Middle frontal gyrus (tissue), 1 donor: ENCODE measurements at regions not wholly inside any gene's neighbourhood (a gene's known extent, or its start where the extent isn't known, plus 50 kb on each side); places are given as distances from the start of the nearest gene placed in this dataset.

ENCODE experiments used
- DNase-seq: peaks from one replicate; pipeline ENCODE4 v3.0.0-alpha.2; 2015; ENCODE audit warnings: low spot score; ENCODE audit errors: extremely low spot score

DNA sequence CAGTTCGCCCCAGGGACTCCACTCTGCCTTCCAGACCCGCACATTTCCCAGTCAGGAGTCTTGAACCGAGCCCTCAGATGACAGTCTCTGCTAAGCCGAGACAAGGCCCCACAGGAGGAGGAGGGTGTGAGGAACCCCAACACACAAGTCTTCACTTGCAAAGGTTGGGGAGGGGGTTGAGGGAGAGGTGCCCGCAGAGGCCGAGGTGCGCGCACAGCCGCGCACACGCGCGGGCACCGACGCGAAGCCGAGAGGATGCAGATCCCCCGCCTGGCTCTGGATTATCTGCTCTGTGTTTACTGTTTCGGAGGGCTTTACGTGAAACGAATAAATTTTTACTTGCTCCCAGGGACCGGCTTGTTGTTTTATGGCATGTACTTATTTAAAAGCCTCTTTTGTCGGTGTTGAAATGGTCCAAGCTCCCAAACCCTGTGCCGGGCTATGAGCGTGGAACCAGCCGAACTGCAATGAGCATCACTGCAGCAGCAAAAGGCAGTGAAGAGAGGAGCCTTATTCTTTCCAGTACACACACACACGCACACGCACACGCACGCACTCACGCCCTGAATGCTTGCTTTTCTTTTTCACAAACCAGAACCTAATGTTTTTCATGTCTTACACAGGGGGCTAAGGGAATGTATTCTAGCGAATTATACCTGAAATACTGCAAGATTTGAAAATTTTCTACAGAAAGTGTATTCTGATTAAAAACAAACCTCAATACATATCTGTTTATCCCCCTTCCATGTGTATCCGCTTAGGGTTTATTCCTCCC is 297.7 kb downstream of the PARP8 start:
- no peak for DNase-seq

DNA sequence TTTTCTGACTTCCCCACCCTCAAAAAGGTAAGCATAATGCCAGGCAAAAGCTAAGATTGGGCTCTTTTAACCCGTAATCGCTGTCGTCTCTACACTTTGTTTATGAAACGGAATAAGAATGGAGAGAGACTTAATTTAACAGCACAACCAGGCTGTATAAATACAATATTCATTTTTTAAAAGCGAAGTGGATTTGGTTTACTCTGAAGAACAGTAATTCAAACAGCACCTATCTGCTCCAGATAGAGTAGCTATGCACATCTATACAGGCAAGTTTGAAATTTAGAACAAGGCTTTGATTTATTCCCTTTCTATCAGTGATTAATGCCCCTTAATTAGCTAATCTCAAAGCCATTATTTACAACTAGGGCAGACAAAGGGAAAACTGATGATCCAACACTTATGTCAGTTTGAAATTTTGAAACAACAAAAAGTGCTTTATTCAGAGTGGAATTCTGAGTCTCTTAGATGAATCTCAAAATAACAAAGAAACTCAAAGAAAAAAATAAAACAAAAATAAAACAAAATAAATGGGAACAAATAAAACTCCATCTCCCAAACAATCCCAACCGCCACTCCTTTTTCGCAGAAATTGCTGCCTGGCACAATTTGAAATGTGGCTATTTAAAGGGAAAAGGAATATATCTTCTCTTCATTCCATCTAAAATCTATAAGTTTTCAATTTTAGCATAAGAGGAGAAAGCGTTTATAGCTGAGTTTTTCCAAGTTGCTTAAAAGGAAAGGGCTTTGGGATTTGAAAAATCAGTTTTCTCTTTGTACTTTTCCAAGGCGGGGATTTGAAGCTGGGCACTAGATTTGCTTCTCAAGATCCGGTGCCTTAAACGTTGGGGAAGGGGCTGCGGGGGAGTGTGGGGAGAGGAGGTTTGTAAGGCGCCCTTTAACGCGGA is 298.6 kb downstream of the PARP8 start:
- no peak for DNase-seq

DNA sequence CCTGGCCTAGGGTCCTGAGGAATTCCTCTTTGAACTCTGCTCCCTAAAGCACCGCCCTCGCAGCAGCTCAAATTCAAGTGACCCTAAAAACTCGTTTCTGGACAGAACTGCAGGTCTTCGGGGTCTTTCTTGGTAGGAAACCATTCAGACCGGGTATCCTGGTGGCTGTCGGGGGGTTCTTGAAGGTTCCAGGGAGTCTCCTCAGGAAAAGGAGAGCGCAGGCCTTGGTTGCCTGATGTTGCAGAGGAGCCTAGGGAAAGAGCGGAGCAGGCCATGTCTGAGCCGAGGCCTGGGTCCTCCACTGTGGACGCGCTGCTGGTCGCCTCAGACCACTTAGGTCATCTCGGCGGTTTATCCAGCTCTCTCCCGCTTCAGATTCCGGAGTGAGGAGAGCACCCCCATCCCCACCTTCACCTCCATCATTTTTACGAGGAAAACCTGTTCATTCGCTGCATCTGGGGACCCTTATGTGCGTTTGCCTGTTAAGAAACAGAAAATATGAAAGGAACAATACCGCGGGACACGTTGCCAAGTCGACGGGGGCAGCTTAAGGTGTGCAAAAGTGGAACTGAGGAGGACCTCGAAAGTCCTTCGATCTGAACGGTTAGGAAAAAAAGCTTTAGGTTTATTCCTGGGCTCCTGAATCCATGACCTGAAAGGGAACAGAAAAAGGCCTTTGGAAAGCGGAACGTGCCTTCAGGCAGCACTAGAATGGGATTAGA is 299.4 kb downstream of the PARP8 start:
- no peak for DNase-seq

DNA sequence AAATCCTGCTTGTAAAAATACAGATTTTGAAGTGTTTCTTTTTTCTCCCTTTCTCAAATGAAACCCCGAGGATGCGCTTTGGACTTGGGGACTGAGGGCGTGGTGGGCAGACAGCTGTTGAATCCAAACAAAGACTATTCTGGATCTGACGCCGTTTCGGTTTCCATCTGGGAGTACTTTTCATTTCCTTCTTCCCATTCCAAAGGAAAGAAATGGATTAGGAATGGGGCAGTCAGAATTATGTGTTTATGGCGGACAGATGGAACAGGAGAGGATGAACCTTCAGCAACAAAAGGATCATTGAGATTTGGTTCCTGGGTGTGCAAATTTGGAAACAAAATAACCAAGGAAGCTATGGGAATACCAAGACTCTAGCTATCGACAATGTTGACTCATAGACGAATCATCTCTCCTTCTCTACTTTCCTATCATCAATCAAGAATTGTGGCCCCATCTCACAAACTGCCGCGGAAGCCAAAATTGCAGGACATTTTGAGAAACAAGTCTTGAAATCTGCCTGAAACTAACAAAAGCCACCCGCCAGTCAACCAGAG is 300.6 kb downstream of the PARP8 start:
- no peak for DNase-seq

DNA sequence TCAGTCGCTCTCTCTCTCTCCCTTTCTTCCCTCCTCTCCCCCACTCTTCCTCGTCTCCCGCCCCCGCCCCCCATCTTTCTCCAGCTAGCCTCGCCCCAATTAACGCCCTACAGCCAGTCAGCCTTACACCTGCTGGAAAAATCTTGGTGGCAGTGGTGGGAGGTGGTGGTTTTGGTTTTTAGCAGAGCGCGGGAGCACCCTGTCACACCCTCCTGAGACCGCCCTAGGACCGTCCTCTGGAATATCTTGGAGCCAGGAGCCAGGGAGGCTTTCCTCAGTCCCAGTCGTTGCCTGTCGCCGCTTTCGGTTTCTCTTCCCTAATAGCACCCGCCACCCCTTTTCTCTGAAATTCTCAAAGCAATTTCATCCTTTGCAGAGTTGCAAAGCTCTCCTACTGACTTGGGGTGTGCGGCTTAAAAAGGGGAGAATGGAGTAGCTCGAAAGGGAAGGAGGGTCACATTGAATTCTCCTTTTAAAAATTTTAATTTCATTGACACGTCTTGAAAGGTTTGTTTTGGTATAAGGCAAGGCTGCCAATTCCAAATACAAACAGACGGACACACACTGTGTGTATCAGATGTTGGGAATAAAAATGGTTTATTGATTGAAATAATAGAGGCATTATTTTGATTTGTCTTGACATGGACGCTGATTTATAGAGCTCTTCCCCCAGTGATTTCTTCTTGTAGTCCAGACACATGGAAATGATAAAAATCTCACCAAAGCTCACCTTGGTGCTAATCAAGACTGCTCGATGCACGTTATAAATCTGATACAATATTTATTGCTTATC is 301.3 kb downstream of the PARP8 start:
- no peak for DNase-seq

DNA sequence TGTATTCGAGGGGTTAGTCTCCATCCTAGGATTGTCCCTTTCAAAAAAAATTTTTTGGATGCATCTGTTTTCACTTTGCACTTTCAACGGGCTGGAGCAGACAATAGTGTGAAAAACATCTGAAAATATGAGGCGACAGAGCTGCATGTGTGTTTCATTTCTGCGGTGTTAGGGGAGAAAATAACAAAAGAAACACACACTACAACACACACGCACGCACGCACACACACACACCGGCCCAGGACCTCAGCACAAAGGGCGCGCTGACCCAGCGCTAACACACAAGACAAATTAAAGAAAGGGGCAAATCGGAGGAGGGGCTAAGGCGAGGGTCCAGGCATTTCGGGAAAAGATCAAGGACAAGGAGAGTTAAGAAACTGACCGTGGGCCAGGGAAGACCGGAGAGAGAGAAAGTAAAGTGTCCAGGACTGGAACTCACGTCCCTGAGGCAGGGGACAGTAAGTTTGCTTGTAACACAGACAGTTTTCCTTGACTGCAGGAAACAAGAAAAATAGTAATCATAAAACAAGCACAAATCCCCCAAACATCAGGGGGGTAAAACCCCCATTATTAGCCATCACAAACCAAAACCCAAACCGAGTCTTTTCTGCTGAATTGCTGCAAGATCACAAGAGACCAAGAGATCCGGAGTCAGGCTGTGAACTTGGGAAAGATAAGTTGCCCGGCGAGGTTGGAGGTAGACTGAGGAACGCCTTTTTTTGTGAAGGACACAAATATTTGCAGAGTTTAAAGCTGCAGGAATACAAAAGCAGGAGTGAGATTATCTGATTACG is 302.1 kb downstream of the PARP8 start:
- no peak for DNase-seq

DNA sequence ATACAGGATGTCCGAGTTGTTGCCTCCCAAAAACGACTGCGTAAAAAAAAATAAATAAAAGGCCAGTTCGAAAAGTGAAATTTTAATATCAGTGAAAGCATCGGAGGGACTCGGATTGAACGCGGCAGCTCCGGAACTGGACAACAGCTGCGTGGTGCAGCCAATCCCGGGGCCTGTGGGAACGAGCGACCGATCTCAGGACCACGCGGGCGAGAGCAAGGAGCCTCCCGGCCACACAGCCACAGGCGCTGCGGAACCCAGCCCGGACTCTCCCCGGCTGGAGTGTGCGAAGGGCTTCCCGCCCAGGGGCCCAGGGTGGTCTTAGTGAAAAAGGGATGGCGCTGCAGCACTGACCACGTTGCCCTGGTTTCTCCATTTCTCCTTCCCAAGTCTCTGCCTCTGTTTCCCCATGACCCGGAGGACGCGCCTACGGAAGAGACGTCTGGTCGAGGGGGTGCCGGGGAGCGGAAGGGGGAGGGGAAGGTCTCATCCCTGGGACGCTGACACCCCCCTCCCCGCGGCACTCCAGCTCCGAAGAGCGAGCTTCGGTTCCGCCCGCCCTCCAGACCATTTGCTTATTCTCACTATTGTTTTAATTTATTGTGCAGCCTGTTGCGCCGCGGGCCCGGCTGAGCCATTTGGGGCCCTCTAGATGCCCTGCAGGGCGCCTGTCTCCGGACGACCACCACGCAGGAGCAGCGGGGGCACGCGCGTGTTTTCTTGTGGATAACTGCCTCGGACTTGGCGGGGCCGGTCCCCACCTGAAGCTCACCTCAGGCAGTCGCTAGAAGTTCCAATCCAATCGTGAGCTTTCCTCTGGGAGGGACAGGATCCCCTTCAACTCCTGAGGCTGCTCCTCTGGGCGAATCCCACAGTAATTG is 303.0 kb downstream of the PARP8 start:
- no peak for DNase-seq

DNA sequence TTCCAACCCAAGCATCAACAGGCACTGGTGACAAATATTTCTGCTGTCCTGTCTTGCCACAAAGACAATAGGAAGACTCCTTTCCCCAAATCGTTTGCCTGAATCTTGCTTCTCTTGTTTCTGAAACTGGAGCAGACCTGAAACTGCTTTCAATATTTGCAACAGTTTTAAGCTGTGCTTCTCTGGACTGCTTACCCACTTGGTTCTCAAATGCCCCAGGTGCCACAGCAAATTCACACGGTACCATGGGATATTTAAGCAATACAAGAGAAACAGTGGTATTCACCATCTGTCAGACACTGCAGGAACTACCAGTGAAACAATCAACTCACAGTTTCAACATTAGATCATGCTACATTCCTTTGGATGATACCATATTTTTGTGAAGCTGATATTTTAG is 309.4 kb downstream of the PARP8 start:
- DNase-seq = no peak

DNA sequence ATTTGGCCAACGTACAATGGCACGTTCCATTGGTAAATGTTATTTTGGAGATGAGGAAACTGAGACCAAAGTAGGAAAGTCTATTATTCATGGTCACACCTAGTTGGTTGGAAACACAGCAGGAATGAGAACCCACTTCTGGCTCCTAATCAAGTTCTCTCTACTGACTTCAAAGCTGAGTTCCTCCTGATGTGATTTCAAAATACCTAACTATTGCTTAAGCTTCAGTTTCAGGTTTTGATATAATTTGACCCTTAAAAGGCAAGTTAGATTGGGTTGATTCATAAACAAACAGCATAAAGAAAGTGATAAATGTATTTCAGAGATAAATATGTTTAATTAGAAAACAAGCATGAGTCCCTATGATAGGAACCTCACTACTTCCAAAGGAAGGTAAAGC is 312.5 kb downstream of the PARP8 start:
- no peak for DNase-seq

DNA sequence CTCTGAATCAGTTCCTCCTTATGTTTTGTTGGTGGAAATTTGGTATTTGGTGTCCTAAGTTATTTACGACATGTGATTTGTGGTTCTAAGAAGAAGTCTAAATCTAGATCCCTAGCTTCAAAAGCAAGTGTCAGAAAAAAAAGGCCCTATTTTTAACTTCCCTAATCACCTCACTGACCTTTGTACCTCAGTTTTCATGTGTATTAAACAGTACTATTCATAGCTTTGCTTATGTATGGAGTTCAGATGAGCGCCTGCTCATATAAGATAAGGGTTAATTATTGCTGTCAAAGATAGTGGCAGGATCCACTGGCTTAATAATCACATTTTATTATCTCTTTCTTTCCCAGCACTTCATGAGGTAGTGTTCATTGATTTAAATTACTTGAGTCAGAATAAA is 318.2 kb downstream of the PARP8 start:
- no peak for DNase-seq

DNA sequence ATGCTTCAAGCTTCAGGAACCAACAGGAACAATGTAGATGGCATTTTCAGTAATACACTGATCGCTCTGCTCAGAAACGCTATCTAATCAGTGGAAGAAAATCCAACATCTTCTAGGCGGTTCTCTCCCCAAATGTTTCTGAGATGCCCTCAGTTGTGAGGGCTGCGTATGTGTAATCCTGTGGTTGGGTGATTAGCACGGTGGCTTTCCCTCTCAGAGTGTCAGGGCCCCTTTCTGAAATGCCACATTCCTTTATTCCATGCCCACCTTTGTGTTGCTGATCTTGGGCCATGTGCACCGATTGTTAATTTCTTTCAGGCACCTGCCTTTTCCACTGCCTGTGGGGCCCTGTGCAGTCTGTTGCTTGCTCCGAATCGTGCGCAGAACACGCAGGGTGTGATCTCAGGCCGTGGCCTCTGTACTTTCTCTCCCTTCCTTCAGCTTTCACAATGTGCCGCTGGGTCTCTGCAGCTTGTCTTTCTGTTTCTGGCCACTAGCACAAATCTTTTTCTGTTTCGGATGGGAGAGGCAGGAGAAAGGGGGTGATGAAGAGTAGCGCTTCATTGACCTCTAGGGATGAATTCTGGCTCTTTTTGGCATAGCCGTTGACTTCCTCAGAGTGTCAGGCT is 324.0 kb downstream of the PARP8 start:
- no peak for DNase-seq

DNA sequence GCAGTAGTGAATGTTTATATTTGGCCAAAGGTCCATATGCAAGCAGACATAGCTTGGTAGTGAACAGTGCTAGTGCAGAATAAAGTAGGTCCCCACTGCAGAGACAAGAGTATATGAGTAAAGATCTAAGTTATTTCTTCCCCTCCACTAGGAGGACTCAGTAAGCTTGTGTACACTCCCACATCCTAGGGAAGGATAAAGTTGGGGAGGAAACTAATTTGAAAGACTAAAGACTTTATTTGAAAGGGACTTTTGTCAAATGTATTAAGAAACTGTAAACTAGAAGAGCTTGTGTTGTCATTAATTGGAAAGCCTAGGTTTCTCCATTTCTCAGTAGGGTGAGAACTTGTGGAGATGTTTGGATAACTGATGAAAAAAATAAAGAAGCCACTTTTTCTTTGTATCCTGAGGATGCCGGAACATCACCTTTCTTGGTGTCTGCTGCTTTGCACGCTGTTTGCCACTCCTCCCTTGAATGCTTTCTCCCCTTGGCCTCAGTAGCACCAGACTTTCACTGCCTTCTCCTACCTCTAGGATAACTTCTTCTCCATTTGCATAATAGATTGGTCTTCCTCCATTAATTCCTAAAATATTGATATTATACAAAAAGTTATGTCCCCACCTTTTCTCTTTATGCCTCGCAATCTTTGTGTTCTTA is 329.0 kb downstream of the PARP8 start:
- no peak for DNase-seq

DNA sequence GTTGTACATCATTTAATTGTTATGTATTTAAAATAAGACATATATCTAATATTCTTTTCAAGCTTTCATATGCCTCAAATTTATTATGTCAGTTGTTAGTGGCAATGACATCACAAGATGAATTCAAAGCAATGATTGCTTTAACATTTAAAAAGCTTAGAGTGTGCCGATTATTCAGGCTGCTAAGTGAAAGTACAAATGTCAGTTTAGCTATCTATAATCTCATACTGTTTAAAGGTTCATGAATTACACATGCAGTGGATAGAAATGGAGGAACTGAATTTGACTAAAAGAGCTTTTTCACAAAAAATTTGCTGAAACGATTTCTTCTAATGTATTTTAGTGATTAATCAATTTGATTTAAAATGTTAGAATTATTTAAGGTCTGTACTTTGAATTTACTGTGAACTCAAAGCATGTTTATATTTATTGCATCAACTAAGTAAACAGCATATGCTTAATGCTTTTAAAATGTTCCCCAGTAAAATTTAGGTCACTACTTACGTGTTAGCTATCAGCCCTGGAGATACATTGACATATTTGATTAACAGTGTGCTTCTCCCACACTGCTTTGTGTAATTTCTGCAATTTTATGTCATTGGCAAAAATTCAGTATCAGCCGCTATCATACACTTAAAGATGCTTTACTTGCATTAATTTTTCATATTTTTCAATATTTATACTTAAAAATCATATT is 334.9 kb downstream of the PARP8 start:
- DNase-seq = no peak

DNA sequence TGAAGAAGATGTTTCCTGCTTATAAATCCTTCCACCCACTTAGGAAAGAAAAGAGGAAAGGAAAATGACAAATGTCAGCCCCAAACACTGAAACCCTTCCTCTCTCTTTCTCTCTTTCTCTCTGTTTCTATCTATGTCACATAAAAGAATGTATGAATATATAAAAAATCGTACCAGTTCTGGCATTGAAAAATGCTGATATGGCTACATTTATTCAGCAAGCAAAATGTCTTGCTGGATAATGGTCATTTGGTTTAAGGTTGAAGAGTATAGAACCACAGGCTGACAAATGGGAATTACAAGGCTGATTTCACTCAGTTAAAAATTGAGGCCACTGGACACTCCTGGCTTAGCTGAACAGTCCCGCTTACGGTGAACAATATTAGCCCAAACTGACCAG is 335.9 kb downstream of the PARP8 start:
- no peak for DNase-seq

DNA sequence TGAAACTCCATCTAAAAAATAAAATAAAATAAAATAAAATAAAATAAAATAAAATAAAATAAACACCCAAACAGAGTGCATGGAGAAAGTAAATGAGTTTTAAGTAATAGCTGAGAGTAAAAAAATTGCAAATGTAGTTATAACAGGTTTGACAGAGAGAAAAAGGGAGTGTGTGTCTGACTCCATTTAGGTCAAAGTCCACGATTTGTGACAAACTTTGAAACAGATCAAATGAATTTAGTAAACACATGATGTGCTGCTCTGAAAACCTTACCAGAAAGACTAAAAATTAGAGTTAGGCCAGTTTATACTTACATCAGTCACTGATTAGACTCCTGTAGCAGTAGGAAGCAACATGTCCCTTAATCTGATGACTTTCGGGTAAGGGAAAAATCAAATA is 346.6 kb downstream of the PARP8 start:
- no peak for DNase-seq

DNA sequence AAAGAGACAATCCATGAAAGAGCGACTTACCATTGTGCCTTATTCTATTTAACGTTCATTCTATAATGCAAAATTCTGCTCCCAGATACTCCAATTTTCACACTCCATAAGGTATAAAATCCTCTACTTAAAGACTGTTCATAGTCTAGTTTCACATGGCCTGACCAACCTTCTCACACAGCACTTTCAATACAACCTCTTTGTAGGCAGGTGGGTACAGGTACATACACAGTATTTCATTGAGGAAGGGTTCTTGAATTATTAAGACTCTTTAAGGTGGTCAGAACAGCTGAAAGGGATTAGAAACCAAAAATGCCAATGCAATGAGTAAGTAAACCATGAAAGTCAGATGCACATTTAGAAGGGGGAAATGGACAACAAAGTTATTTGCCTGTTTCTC is 352.0 kb downstream of the PARP8 start:
- DNase-seq = no peak

DNA sequence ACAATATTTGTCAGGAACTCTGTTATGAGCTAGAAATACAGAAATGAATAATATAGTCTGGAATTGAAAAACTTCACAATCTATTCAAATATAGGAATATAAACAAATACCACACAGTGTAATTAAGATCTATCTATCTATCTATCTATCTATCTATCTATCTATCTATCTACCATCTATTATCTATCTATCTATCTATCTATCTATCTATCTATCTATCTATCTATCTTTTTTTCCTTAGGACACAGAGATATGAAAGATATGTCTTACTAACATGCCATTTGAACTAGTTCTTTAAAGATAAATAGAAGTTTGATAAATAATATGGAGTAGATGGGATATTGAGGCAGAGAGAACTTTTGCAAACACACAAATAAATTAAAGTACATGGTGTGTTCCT is 357.8 kb downstream of the PARP8 start:
- DNase-seq = no peak

DNA sequence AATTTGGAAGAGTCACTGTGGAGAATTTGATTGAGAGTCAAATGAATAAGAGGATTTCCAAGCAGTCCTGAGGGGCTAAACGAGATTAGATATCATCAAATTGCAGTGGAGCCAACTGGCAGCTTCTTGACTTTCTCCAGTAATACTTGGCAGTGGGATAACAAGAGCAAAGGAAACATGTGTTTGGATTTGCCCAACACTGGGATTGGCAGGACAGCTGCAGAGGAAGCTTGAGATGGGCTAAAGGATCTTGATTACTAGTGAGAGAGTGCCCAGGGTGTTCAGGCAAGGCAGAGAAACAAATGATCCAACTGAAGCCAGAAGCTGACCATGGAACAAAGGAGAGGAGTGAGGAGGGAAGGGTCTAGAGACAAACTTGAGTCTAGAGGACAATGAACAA is 356.0 kb upstream of the ISL1 start:
- no peak for DNase-seq
